Activated CD4-positive, alpha-beta T cell treated with anti-CD3 and anti-CD28 coated beads, Interleukin-2, amount 50 U/mL, for 24 hours (primary cell): ENCODE measurements at regions not wholly inside any gene's neighbourhood (a gene's known extent, or its start where the extent isn't known, plus 50 kb on each side); places are given as distances from the start of the nearest gene placed in this dataset.
"Not testable (repeated sequence)": the region's sequence is repeated elsewhere in the genome, so short reads cannot be mapped to it uniquely, and the experiment has no call there.

ENCODE experiments used
- DNase-seq, 2 donors: peaks; one replicate each; pipeline ENCODE4 v3.0.0-alpha.2; 2020; ENCODE audit warnings: low read depth in 1 of 2, low spot score in 1 of 2

GRCh38 chr2:192660555-192660954 lies 465.8 kb upstream of the TMEFF2 start:
- DNase-seq: not testable (repeated sequence)

GRCh38 chr2:192657362-192657761 lies 462.6 kb upstream of the TMEFF2 start:
- DNase-seq: no peak

DNA sequence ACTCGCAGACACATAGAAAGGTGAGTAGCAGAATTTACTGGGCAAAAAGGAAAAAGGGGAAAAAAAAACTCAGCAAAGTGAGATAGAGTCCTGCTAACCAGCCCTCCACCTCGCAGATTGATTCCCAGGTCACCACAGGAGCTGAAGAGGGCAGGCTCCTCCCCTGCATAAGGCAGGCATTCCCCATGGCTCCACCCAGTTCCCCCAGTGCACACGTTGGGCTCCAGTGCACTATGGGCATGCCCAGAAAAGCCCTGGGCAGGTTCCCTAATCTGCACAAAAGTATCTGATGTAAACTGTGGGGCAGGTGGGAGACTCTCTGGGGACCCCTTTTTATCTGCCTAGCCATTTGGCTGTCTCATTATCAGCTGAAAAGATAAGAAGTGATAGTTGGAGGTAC lies 461.2 kb upstream of the TMEFF2 start:
- DNase-seq: no peak

DNA sequence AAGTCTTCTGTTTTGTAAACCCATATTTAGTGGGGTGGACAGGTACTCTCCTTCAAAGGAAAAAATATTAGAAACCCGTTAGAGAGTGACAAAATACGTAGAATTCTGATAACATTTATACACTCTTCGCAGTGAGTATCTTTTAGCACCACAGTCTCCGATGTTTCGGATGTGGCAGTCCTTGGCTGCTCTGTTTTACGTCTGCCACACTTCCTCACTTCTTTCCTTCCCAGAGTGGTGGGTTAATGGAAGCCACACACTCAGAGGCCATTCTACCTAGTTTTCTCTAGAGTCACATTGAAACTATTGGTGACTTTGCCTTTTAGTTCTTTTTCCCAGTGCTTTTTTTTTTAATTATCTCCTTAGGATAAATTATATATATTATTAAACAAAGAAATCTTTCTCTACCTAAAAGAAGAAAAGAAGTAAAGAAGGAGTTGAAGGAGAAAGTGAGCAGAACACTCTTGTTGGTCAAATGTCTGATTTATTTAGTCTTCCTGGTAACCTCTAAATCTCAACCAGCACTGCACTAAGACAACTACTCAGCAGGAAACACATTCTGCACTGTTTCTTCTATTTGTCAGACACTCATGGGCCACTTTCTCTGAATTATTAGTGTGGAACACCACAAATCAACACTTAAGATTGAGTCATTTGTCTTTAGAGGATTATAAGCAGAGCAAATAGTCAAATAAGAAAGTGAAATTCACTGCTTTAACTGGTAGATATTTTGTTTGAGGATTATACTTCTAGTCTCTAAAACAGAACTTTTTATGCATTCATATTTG lies 451.3 kb upstream of the TMEFF2 start:
- no peak for DNase-seq

DNA sequence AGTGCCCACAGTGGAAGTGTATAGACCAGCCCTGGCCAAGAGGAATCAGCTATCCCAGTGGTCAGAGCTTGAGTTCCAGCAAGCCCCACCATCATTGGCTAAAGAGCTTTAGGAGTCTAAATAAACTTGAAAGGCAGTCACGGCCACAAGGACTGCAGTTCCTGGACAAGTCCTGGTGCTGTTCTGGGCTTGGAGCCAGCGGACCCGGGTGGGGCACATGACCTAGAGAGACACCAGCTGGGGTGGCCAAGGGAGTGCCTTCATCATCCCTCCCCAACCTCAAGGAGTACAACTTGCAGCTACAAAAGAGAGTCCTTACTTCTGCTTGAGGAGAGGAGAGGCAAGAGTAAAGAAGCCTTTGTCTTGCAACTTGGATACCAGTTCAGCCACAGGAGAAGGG lies 439.8 kb upstream of the TMEFF2 start:
- no peak for DNase-seq

DNA sequence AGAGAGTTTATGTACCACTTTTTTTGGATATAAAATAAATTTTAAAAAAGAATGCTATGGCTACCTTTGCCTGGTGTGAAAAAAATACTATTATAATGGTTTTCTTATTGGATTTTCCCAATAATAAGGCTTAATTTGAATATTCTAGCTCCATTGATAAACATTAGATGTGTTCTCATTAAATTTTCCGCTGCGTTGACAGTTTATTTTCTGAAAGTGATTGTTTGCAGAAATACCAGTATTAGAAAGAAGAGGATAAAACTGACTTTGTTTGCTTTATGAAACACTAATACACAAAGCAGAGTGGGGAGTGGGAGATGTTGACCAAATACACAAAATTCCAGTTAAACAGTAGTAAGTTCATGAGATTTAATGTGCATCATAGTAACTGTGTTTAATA lies 433.3 kb upstream of the TMEFF2 start:
- DNase-seq: no peak

- DNase-seq: no peak
These were observed 420.4 kb upstream of the TMEFF2 start for GRCh38 chr2:192615105-192615504.

DNA sequence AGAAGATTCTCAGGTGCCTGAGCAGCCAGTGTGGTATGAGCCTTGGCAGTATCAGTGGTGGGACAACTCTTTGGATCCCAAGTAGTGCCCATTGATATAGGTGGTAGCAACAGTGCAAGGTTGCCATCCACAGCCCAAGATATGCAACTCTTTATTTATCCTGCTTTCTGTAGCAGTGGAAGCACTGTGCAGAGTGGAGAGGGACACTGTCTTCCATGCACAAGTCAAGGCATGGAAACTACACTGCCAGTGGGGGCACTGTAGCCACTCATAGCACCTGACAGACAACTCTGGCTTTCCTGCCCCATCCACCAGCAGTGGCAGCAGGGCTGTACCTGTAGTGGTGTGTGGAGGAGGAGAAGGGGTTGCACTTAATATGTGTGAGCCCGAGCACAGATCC lies 409.6 kb upstream of the TMEFF2 start:
- DNase-seq: no peak

DNA sequence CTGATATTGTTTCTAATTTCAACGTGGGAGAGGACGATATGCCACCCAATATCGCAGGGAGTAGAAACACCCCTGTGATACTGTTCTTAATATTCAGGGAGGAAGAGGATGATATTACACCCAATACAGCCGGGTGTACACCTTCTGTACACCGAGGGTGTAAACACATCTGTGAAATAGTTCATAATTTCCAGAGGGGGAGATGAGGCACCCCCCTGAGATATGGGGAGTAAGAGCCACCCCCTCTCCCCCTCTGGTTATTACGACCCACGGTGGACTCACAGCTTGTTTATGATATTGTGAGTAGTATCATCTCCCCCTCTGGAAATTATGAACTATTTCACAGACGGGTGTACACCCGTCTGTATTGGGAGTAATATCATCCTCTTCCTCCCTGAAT lies 403.9 kb upstream of the TMEFF2 start:
- DNase-seq: not testable (repeated sequence)

DNA sequence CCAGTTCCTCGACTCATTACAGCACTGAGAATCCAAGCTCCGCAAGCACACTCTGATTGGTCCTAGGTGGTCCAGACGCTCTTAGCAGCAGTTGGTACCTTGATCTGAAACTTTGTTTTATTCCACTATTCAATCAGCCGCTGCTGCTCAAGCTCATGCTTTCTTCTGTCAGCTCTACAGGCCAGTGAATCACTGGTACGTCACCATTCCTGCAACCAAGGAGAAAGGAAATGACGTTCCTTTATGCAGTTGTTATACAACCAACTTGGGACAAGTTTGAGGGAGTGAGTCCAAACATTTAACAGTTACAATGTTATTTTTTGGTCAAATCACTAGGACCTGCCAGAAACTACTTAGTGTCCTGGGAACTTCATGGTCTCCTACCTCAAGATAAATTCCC lies 398.8 kb upstream of the TMEFF2 start:
- DNase-seq: no peak

DNA sequence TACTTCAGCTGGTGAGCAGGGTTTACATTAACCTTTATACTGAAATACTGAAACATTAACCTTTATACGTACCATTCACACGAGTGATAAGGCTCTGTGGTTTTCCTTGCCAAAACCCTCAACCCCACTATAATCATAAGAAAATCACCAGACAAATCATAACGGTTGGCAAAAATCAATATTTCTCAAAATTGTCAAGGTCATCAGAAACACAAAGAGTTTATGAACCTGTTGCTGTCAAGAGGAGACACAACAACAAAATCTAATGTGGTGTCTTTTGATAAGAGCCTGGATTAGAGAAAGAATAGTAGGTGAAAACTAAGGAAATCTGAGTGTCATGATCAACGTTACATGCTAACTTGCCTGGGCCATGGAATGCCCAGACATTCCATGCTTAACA lies 396.9 kb upstream of the TMEFF2 start:
- no peak for DNase-seq

DNA sequence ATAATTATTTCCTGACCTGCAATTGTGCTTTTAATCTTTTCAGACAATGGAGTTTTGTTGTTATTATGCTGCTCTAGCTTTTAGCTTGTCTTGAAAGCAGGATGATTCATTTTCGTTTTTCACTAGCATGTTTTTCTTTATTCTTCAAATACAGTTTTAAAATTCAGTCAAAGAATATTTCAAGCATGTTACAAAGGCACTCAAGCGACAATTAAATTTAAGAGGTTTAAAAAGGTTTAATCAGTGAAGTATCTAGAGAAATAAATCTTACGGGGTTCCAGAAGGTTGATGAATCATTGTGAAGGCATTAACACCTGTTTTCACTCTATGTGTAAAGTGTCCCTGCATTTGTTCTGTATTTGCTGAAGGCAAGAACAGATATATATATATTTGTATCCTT lies 390.7 kb upstream of the TMEFF2 start:
- no peak for DNase-seq

DNA sequence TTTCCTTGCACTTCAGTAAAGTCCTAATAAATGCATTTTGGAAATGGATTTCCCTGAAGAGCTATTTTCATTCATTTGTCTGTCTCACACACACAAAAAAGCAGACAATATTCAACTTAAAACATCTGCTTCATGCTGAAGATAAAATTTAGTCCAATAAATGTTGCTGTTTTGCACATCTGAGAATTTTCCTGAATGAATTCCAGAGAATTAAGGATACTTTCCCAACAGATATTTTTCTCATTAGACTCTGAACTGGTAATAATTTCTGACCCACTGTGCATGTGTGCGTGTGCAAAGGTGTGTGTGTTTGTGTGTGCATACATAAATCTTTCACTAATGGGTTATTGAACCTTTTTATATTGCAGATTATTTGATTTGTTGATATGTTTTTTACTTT lies 390.2 kb upstream of the TMEFF2 start:
- no peak for DNase-seq

DNA sequence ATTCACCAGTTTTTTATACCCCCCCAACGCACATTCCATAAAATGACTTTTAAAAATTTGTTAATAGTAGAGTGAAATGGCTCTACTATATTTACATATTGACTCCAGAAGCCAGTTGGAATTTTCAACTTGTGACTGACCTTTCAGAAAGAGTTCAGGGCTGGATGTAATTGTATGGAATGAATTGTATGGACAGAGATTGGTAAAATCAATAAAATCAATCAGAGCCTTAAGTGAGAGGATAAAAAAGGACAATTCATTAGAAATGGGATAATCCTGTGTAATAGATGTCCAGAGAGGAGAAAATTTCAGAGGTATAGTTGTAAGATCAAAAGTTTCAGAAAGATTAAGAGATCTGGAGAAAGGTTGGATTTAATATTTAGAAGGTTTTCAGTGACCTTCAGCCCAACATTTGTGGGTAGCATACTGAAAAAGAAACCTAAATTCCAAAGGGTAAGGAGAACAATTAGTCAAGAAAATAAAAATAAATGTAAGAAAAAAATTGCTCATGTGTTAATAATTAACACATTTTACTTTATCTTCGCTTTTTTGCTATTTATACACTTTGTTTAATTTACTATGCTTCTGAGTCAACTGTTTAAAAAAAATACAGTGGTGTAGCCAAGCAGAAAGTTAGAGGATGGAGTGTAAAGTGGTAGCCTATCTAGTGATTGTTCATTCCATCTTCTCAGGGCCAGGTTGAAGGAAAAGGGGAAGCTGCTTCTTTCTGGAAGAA lies 385.4 kb upstream of the TMEFF2 start:
- DNase-seq: no peak

- DNase-seq: no peak
These were observed 384.0 kb upstream of the TMEFF2 start for GRCh38 chr2:192578780-192579179.

GRCh38 chr2:192577706-192578105 lies 383.0 kb upstream of the TMEFF2 start:
- DNase-seq: no peak

- DNase-seq: no peak
These were observed 379.8 kb upstream of the TMEFF2 start for GRCh38 chr2:192574552-192574951.

- no peak for DNase-seq
These were observed 376.9 kb upstream of the TMEFF2 start for GRCh38 chr2:192571636-192572035.

DNA sequence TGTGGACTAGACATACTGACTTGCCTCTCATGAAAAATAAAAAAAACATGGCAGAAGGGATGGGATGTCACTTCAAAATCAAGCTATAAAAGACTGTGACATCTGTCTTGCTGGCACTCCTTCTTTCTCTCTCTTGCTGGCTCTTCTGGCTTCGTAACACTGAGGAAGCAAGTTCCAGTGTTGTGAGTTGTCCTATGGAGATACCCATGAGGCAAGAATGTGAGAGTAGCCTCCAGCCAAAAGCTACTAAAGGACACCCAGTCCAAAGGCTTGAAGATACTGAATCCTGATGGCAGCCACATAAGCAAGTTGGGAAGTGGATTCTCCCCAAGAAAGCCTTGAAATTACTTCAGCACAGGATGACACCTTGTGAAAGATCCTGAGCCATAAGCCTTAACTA lies 376.1 kb upstream of the TMEFF2 start:
- DNase-seq: no peak

- no peak for DNase-seq
These were observed 372.1 kb upstream of the TMEFF2 start for GRCh38 chr2:192566863-192567262.

- no peak for DNase-seq
These were observed 365.6 kb upstream of the TMEFF2 start for GRCh38 chr2:192560326-192560725.

- DNase-seq: no peak
These were observed 364.9 kb upstream of the TMEFF2 start for GRCh38 chr2:192559587-192559986.

DNA sequence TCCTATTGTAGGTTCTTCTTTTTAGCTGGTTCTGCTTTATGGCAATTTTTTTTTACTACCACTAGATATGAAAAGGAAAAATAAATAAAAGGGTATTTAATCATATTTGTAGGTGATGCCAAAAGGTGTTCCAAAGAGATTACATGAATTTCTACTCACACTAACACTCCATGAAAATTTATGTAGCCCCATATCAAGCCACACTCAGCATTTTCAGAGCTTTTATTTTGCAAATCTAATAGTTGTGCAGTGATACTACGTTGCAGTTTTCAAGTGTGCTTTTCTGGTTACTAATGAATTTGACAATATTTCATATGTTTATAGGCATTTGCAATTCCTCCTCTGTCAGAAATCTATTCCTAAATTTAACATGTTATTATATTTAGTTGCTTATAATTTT lies 363.9 kb upstream of the TMEFF2 start:
- no peak for DNase-seq
